WTC11 (cell line): ENCODE measurements at regions not wholly inside any gene's neighbourhood (a gene's known extent, or its start where the extent isn't known, plus 50 kb on each side); places are given as distances from the start of the nearest gene placed in this dataset.

Experiments
- CTCF ChIP-seq: fragments of 200-600 bp; IDR thresholded peaks from 2 replicates; pipeline ENCODE4 v1.8.0; 2022; ENCODE audit warnings: antibody characterized with exemption
- NR3C1 ChIP-seq: sonication (generic); formaldehyde crosslinking; conservative IDR thresholded peaks from 2 replicates; pipeline ENCODE4 v1.8.1; 2023; ENCODE audit warnings: low read depth, mild to moderate bottlenecking, missing genetic modification reagents
- ZNF317 ChIP-seq: sonication (generic); formaldehyde crosslinking; IDR thresholded peaks from 2 replicates; pipeline ENCODE4 v1.8.1; 2023; ENCODE audit warnings: low read depth, mild to moderate bottlenecking, moderate library complexity, missing genetic modification reagents, borderline replicate concordance

GRCh38 chr2:207274530-207275189 is 108.9 kb upstream of the KLF7 start:
- TF ChIP-seq CTCF (no peak), NR3C1 (CRISPR knock-in tag) (no peak), ZNF317 (CRISPR knock-in tag) (no peak)
